ENCODE measurements at regions not wholly inside any gene's neighbourhood (a gene's known extent, or its start where the extent isn't known, plus 50 kb on each side); places are given as distances from the start of the nearest gene placed in this dataset.

DNA sequence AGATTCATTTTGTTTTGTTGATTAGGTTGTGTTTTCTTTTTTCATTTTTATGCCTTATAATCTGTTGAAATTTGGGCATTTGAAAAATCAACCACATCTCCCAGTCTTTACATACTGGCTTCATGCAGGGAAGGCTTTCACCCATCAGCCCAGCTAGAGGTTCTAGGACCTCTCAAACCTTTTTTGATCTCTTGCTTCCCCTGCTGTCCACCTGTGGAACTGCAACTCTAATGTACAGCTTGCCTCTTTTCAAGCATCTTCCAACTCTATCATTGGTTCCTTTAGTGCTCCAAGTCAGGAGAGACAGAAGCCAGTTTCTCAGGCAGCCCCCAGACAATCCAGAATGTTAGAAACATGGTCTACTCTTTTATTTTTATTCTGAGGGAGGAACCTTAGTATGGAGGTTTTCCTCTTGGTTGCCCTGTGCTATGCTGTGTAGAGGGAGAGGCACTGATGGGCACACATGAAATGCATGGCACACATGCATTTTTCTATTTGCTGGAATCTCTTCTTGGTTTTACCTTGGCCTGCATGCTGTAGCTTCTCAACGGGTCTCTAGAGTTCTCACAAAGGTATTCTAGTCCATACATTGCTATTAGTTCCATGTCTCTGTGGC lies 107.2 kb upstream of the L3MBTL4 start:
- TF ChIP-seq ZNF274 (IDR thresholded peaks at IDR 0.05; ENCODE audit: low read depth, low read length) (no peak), SP1 (IDR thresholded peaks at IDR 0.05; ENCODE audit: low read depth) (no peak), CEBPB (IDR thresholded peaks at IDR 0.05; ENCODE audit: low read depth) (no peak), SIN3A (IDR thresholded peaks at IDR 0.05; ENCODE audit: low read depth) (no peak), CTCF (IDR thresholded peaks at IDR 0.05 in 2 of 3, conservative IDR thresholded peaks at IDR 0.05 in 1 of 3; ENCODE audit: borderline replicate concordance in 1 of 3, insufficient read depth in 1 of 3, low read depth in 2 of 3, low read length in 2 of 3) (peak in 2 of 3 experiments; percentile 43 to 47; a peak in 4 of 6 replicates), ELF1 (IDR thresholded peaks at IDR 0.05; ENCODE audit: borderline replicate concordance, low read depth) (no peak), CBX3 (IDR thresholded peaks at IDR 0.05; ENCODE audit: low read depth) (no peak), RAD21 (IDR thresholded peaks at IDR 0.05; ENCODE audit: low read depth) (peak; percentile 11; the same call in 1 of the 2 replicates), TCF7L2 (IDR thresholded peaks at IDR 0.05; ENCODE audit: borderline replicate concordance, extremely low read depth, insufficient read depth, insufficient read length) (no peak), SRF (IDR thresholded peaks at IDR 0.05; ENCODE audit: low read depth) (no peak), FOSL1 (IDR thresholded peaks at IDR 0.05; ENCODE audit: low read depth) (no peak)
- TF ChIP-seq, protein P1, sequence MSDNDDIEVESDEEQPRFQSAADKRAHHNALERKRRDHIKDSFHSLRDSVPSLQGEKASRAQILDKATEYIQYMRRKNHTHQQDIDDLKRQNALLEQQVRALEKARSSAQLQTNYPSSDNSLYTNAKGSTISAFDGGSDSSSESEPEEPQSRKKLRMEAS (IDR thresholded peaks at IDR 0.05) = no peak
- TF ChIP-seq, protein P2, sequence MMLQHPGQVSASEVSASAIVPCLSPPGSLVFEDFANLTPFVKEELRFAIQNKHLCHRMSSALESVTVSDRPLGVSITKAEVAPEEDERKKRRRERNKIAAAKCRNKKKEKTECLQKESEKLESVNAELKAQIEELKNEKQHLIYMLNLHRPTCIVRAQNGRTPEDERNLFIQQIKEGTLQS (IDR thresholded peaks at IDR 0.05) = no peak
- no peak for DNase-seq (ENCODE audit: low read depth, low spot score)
- Histone ChIP-seq H3K4me2 (ENCODE audit: low read length) (no peak overlapping the region), H3K4me3 (replicated peaks in 1 of 2; ENCODE audit: low read depth in 1 of 2, low read length in 2 of 2) (no peak overlapping the region), H3K9ac (ENCODE audit: low read length) (no peak overlapping the region), H2AFZ (ENCODE audit: low read depth, low read length, poor library complexity, severe bottlenecking) (no peak overlapping the region), H3K9me3 (ENCODE audit: control insufficient read depth in 1 of 2, insufficient read depth in 1 of 2, low read depth in 1 of 2, low read length in 2 of 2) (peaks cover 6 to 17% of the 10 kb centered on the region in 2 experiments; a peak in 3 of 4 replicates), H3K79me2 (ENCODE audit: insufficient read depth, low read length) (no peaks in the 10 kb centered on the region), H3K9me2 (ENCODE audit: insufficient read depth) (no peaks in the 10 kb centered on the region), H3K36me3 (ENCODE audit: control insufficient read depth in 1 of 2, insufficient read depth in 2 of 2, low read length in 2 of 2) (no peaks in the 10 kb centered on the region), H3K27ac (ENCODE audit: low read depth, low read length) (no peak overlapping the region), H3K27me3 (ENCODE audit: insufficient read depth, low read length) (no peaks in the 10 kb centered on the region), H4K20me1 (ENCODE audit: insufficient read depth) (no peaks in the 10 kb centered on the region), H3K4me1 (ENCODE audit: control insufficient read depth in 1 of 2, insufficient read depth in 2 of 2, low read length in 2 of 2) (no peaks in the 10 kb centered on the region)
- CTCF ChIA-PET = no interaction called here
- RAD21 ChIA-PET (ENCODE audit: low non-redundant PET in 1 of 2, low total read pairs in 2 of 2, uncharacterized antibody in 2 of 2, unreplicated experiment in 2 of 2) = no interaction called here
- POLR2A ChIA-PET = no interaction called here
- intact Hi-C loops (cut with micrococcal nuclease) = no loop called here
- no TSS peak for BruUV-seq (replicated peaks)
- no peak for ATAC-seq
